ENCODE measurements at regions not wholly inside any gene's neighbourhood (a gene's known extent, or its start where the extent isn't known, plus 50 kb on each side); places are given as distances from the start of the nearest gene placed in this dataset.

- TF ChIP-seq POLR2A (IDR thresholded peaks at IDR 0.05): no peak
- TF ChIP-seq, protein P1, sequence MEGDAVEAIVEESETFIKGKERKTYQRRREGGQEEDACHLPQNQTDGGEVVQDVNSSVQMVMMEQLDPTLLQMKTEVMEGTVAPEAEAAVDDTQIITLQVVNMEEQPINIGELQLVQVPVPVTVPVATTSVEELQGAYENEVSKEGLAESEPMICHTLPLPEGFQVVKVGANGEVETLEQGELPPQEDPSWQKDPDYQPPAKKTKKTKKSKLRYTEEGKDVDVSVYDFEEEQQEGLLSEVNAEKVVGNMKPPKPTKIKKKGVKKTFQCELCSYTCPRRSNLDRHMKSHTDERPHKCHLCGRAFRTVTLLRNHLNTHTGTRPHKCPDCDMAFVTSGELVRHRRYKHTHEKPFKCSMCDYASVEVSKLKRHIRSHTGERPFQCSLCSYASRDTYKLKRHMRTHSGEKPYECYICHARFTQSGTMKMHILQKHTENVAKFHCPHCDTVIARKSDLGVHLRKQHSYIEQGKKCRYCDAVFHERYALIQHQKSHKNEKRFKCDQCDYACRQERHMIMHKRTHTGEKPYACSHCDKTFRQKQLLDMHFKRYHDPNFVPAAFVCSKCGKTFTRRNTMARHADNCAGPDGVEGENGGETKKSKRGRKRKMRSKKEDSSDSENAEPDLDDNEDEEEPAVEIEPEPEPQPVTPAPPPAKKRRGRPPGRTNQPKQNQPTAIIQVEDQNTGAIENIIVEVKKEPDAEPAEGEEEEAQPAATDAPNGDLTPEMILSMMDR (IDR thresholded peaks at IDR 0.05 in 4 of 5, conservative IDR thresholded peaks at IDR 0.05 in 1 of 5): no peak
Measured at GRCh38 chr5:77906806-77907205, 130.7 kb upstream of the TBCA start.
